Heart right ventricle (tissue), 16 donors: ENCODE measurements at regions not wholly inside any gene's neighbourhood (a gene's known extent, or its start where the extent isn't known, plus 50 kb on each side); places are given as distances from the start of the nearest gene placed in this dataset.

ENCODE experiments used
- ATAC-seq, 8 donors: fragments of 200-7000 bp; cut with Tn5 transposase; one replicate each; pipeline ENCODE4 v1.9.1; 2020; ENCODE audit warnings: mild to moderate bottlenecking in 8 of 8, moderate library complexity in 8 of 8, moderate number of reproducible peaks in 1 of 8
- DNase-seq, 2 donors: peaks; one replicate each; pipeline ENCODE4 v3.0.0-alpha.2; 2020
- H3K27ac ChIP-seq, 10 donors: fragments of 200-600 bp; sonication (generic) in 2 of 10; one replicate each; pipeline versions ENCODE4 v1.5.0 to v1.8.0; 2020 to 2022; ENCODE audit warnings: mild to moderate bottlenecking in 3 of 10
- H3K27me3 ChIP-seq, 7 donors: fragments of 200-600 bp; one replicate each; pipeline ENCODE4 v1.8.0; 2021 to 2022; ENCODE audit warnings: mild to moderate bottlenecking in 2 of 7
- H3K36me3 ChIP-seq, 9 donors: fragments of 200-600 bp; sonication (generic) in 1 of 9; one replicate each; pipeline versions ENCODE4 v1.5.0 to v1.8.0; 2020 to 2022; ENCODE audit warnings: mild to moderate bottlenecking in 2 of 9
- H3K4me1 ChIP-seq, 9 donors: fragments of 200-600 bp; sonication (generic) in 1 of 9; one replicate each; pipeline versions ENCODE4 v1.5.0 to v1.8.0; 2020 to 2022; ENCODE audit warnings: mild to moderate bottlenecking in 4 of 9
- H3K4me3 ChIP-seq, 10 donors: fragments of 200-600 bp; sonication (generic) in 2 of 10; one replicate each; pipeline versions ENCODE4 v1.5.0 to v1.8.0; 2020 to 2022; ENCODE audit warnings: mild to moderate bottlenecking in 7 of 10, moderate library complexity in 2 of 10
- H3K9me3 ChIP-seq, 11 donors: fragments of 200-600 bp in 10 of 11; sonication (generic) in 2 of 11; one replicate each; pipeline versions ENCODE4 v1.5.0 to v1.8.0; 2013 to 2022; ENCODE audit warnings: mild to moderate bottlenecking in 2 of 11, control low read depth in 1 of 11, moderate library complexity in 1 of 11
- CTCF ChIP-seq, 9 donors: fragments of 200-600 bp; sonication (generic) in 2 of 9; IDR thresholded peaks; one replicate each; pipeline versions ENCODE4 v1.5.0 to v1.8.0; 2021 to 2022; ENCODE audit warnings: antibody characterized with exemption in 9 of 9, mild to moderate bottlenecking in 5 of 9, moderate library complexity in 1 of 9
- WGBS, 2 donors: extraction: QIAGEN DNeasy Blood & Tissue Kit; methylation state at CpG; one replicate each; pipeline ENCODE4 v1.1.7; 2013; ENCODE audit warnings: inconsistent platforms in 1 of 2; 5-methylcytosine and 5-hydroxymethylcytosine counted together
- intact Hi-C, 10 donors: fragments of 100-400 bp; cut with DNase I; formaldehyde crosslinking; loops; one replicate each; pipeline versions ENCODE4 v1.11.1 to v1.14.2; 2022
- donor health status: Arrhythmogenic right ventricular cardiomyopathy.
- donor health status: ischemic (EF 13 %, LVEDD 7.1; RV severe dilation, severe dysfunction).
- donor health status: healthy with polysubstance abuse.
- donor health status: DM: no; HTN: yes; CAD: no.
- donor health status: DM: no; HTN: no; CAD: no.
- donor health status: ischemic (EF 25% LVEDD 6.9; RV normal size, moderate dysfunction).
- donor health status: ischemic (EF 25% LVEDD 5.7; RV mildly dilated, moderate dysfunction).
- donor health status: healthy.
- donor health status: DM: yes; HTN: yes; CAD: no.
- donor health status: Ischemic cardiomyopathy.
- donor health status: ischemic (EF 35%, LVEDD 5.7; RV mildly dilated, moderate dysfunction).
- donor health status: nonischemic (EF 11% LVEDD 7.7; RV severe dilation, severe dysfunction).
- donor health status: DM: yes; HTN: yes; CAD: no.
- donor health status: PGD.
- donor health status: ischemic (EF 29% LVEDD 5.4; RV normal size, mild dysfunction).
- donor health status: nonischemic (EF 23%, LVEDD 6.1; RV moderate dilation, normal function).

- H3K4me3 ChIP-seq = no peak overlapping the region
- H3K4me1 ChIP-seq = no peaks in the 10 kb centered on the region
- DNase-seq = no peak
- intact Hi-C loops = no loop called here
- TF ChIP-seq CTCF (IDR thresholded peaks at IDR 0.05) = no peak
- H3K27ac ChIP-seq = no peak overlapping the region
- no peaks in the 10 kb centered on the region for H3K9me3 ChIP-seq
- no peaks in the 10 kb centered on the region for H3K36me3 ChIP-seq
- no peaks in the 10 kb centered on the region for H3K27me3 ChIP-seq
- ATAC-seq = no peak
- WGBS, 2 donors = 90 to 91% methylated on average over 1 of the region's 1 CpG
These were observed 537.2 kb downstream of the XPNPEP1 start for GRCh38 chr10:109386101-109386500.

- intact Hi-C loops = no loop called here
- H3K27ac ChIP-seq = no peak overlapping the region
- H3K27me3 ChIP-seq = no peaks in the 10 kb centered on the region
- ATAC-seq = no peak
- DNase-seq = no peak
- no peak for TF ChIP-seq CTCF (IDR thresholded peaks at IDR 0.05)
- H3K4me1 ChIP-seq = no peaks in the 10 kb centered on the region
- no peaks in the 10 kb centered on the region for H3K36me3 ChIP-seq
- no peak overlapping the region for H3K4me3 ChIP-seq
- no peaks in the 10 kb centered on the region for H3K9me3 ChIP-seq
- WGBS, 2 donors = 71 to 80% methylated on average over 2 of the region's 2 CpGs
These were observed 544.1 kb downstream of the XPNPEP1 start for GRCh38 chr10:109379186-109379585.

- H3K36me3 ChIP-seq = no peaks in the 10 kb centered on the region
- ATAC-seq (no peak), DNase-seq (no peak)
- H3K4me3 ChIP-seq = no peak overlapping the region
- no peak overlapping the region for H3K27ac ChIP-seq
- H3K9me3 ChIP-seq = peaks cover 0 to 4% (median 0%) of the 10 kb centered on the region in 11 donors
- 68 to 81% methylated on average over 1 of the region's 1 CpG for WGBS, 2 donors
- intact Hi-C loops = no loop called here
- no peak for TF ChIP-seq CTCF (IDR thresholded peaks at IDR 0.05)
- H3K27me3 ChIP-seq = no peaks in the 10 kb centered on the region
- H3K4me1 ChIP-seq = no peaks in the 10 kb centered on the region
These were observed 549.1 kb downstream of the XPNPEP1 start for GRCh38 chr10:109374215-109374614.

- no peak for TF ChIP-seq CTCF (IDR thresholded peaks at IDR 0.05)
- DNase-seq (no peak), ATAC-seq (no peak)
- Histone ChIP-seq H3K9me3 (peaks cover 0 to 5% (median 0%) of the 10 kb centered on the region in 11 donors), H3K27ac (no peak overlapping the region), H3K4me3 (no peak overlapping the region), H3K36me3 (no peaks in the 10 kb centered on the region), H3K27me3 (peaks cover 0 to 6% (median 0%) of the 10 kb centered on the region in 7 donors), H3K4me1 (no peaks in the 10 kb centered on the region)
- intact Hi-C loops = no loop called here
- 61 to 81% methylated on average over 4 of the region's 4 CpGs for WGBS, 2 donors
These were observed 564.0 kb downstream of the XPNPEP1 start for GRCh38 chr10:109359316-109359715.
